Osteocyte (in vitro differentiated cells): ENCODE measurements at regions not wholly inside any gene's neighbourhood (a gene's known extent, or its start where the extent isn't known, plus 50 kb on each side); places are given as distances from the start of the nearest gene placed in this dataset.

Experiments
- DNase-seq: peaks from one replicate; pipeline ENCODE4 v3.0.0; 2021; ENCODE audit warnings: mixed read lengths; ENCODE audit not compliant: unreplicated experiment; ENCODE audit errors: extremely low spot score
- H3K27ac Mint-ChIP-seq: one replicate; pipeline ENCODE4 v1.8.0; 2021; ENCODE audit warnings: mild to moderate bottlenecking, mixed read lengths; ENCODE audit not compliant: unreplicated experiment
- H3K27me3 Mint-ChIP-seq: one replicate; pipeline ENCODE4 v1.8.0; 2021; ENCODE audit warnings: mixed read lengths; ENCODE audit not compliant: unreplicated experiment
- H3K36me3 Mint-ChIP-seq: one replicate; pipeline ENCODE4 v1.8.0; 2021; ENCODE audit warnings: mixed read lengths; ENCODE audit not compliant: unreplicated experiment
- H3K4me1 Mint-ChIP-seq: one replicate; pipeline ENCODE4 v1.8.0; 2021; ENCODE audit warnings: mixed read lengths; ENCODE audit not compliant: unreplicated experiment
- H3K4me3 Mint-ChIP-seq: one replicate; pipeline ENCODE4 v1.8.0; 2021; ENCODE audit warnings: mild to moderate bottlenecking, moderate library complexity, mixed read lengths; ENCODE audit not compliant: unreplicated experiment
- H3K9me3 Mint-ChIP-seq: one replicate; pipeline ENCODE4 v1.8.0; 2021; ENCODE audit warnings: mixed read lengths; ENCODE audit not compliant: unreplicated experiment
- TF ChIP-seq, protein P1 (sequence below): fragments of 200-600 bp; sonication (generic); IDR thresholded peaks from 2 replicates; pipeline ENCODE4 v1.5.0; 2021; ENCODE audit warnings: antibody characterized with exemption, mild to moderate bottlenecking, moderate library complexity

DNA sequence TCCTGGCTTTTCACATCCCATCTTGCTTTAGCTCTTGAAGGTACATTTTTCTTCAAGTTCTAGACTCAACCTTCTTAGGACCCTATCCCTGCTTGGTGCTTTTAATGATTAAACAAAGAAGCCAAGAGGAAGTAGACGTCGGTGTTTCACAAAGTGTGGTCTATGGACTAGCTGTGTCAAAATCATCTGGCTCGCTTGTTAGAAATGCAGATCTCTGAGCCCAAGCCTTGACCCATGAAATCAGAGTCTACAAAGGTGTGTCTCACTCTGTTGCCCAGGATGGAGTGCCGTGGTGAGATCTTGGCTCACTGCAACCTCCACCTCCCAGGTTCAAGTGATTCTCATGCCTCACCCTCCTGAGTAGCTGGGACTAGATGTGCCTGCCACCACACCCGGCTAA lies 295.5 kb upstream of the KAZN start:
- Mint-ChIP-seq H3K27me3 (no peaks in the 10 kb centered on the region), H3K4me3 (no peak overlapping the region), H3K36me3 (no peaks in the 10 kb centered on the region), H3K4me1 (no peaks in the 10 kb centered on the region), H3K9me3 (peaks cover 7% of the 10 kb centered on the region), H3K27ac (no peak overlapping the region)
- TF ChIP-seq, protein P1, sequence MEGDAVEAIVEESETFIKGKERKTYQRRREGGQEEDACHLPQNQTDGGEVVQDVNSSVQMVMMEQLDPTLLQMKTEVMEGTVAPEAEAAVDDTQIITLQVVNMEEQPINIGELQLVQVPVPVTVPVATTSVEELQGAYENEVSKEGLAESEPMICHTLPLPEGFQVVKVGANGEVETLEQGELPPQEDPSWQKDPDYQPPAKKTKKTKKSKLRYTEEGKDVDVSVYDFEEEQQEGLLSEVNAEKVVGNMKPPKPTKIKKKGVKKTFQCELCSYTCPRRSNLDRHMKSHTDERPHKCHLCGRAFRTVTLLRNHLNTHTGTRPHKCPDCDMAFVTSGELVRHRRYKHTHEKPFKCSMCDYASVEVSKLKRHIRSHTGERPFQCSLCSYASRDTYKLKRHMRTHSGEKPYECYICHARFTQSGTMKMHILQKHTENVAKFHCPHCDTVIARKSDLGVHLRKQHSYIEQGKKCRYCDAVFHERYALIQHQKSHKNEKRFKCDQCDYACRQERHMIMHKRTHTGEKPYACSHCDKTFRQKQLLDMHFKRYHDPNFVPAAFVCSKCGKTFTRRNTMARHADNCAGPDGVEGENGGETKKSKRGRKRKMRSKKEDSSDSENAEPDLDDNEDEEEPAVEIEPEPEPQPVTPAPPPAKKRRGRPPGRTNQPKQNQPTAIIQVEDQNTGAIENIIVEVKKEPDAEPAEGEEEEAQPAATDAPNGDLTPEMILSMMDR = no peak
- no peak for DNase-seq

GRCh38 chr1:14304381-14304865 lies 294.1 kb upstream of the KAZN start:
- Mint-ChIP-seq H3K4me3 (no peak overlapping the region), H3K27ac (no peak overlapping the region), H3K27me3 (no peaks in the 10 kb centered on the region), H3K4me1 (no peaks in the 10 kb centered on the region), H3K9me3 (peaks cover 7% of the 10 kb centered on the region), H3K36me3 (no peaks in the 10 kb centered on the region)
- TF ChIP-seq, protein P1 = no peak
- no peak for DNase-seq

GRCh38 chr1:14308460-14308859 lies 290.0 kb upstream of the KAZN start:
- H3K27ac Mint-ChIP-seq = no peak overlapping the region
- H3K9me3 Mint-ChIP-seq = no peaks in the 10 kb centered on the region
- TF ChIP-seq, protein P1 = no peak
- H3K4me1 Mint-ChIP-seq = no peaks in the 10 kb centered on the region
- no peak overlapping the region for H3K4me3 Mint-ChIP-seq
- no peaks in the 10 kb centered on the region for H3K27me3 Mint-ChIP-seq
- H3K36me3 Mint-ChIP-seq = no peaks in the 10 kb centered on the region
- DNase-seq = no peak

DNA sequence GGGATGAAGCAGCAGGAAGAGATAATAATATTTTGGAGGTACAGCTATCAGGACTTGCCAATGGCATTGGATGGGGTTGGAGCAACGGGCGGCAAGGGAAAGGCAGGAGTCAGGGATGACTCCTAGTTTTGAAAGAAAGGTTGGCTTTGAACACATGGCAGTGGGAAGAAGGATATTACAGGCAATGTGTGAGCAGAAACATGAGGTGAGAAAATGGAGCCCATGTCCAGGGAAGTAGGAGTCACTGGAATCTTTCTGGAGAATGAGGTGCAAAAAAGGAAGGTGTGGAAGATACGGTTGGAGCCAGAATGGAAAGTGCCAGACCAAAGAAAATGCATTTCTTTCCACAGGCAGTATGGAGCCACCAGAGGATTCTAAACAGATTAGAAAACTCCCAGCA lies 288.5 kb upstream of the KAZN start:
- no peaks in the 10 kb centered on the region for H3K36me3 Mint-ChIP-seq
- no peaks in the 10 kb centered on the region for H3K27me3 Mint-ChIP-seq
- H3K4me1 Mint-ChIP-seq = no peaks in the 10 kb centered on the region
- no peak overlapping the region for H3K27ac Mint-ChIP-seq
- TF ChIP-seq, protein P1 = no peak
- H3K9me3 Mint-ChIP-seq = no peaks in the 10 kb centered on the region
- no peak for DNase-seq
- H3K4me3 Mint-ChIP-seq = no peak overlapping the region

DNA sequence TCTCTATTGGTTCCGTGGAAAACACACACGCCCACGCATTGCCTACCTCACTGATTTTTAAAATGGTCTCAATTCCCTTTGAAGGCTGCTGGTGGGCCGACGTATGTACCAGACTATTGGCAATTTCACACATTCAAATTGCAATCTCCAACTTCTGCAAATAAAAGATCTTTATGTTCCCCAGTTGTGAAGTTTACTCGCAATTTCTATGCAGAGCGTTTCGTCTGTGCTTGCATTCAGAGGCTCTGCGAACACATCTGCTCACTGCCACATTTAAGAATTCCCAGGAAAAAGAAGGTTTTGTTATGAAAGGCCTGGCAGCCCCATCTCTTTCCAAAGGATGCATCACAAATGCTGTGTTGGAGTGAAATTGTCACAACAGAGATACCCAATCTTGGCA lies 288.0 kb upstream of the KAZN start:
- no peaks in the 10 kb centered on the region for H3K36me3 Mint-ChIP-seq
- no peak overlapping the region for H3K4me3 Mint-ChIP-seq
- H3K27me3 Mint-ChIP-seq = no peaks in the 10 kb centered on the region
- H3K9me3 Mint-ChIP-seq = no peaks in the 10 kb centered on the region
- no peak overlapping the region for H3K27ac Mint-ChIP-seq
- H3K4me1 Mint-ChIP-seq = no peaks in the 10 kb centered on the region
- TF ChIP-seq, protein P1 = no peak
- no peak for DNase-seq
